GM12873 (cell line): ENCODE measurements at regions not wholly inside any gene's neighbourhood (a gene's known extent, or its start where the extent isn't known, plus 50 kb on each side); places are given as distances from the start of the nearest gene placed in this dataset.

ENCODE experiments used
- CTCF ChIP-seq: IDR thresholded peaks from 2 replicates; pipeline ENCODE4 v1.5.1; 2012; ENCODE audit warnings: low read depth, mild to moderate bottlenecking, moderate library complexity, low read length, control low read depth; ENCODE audit not compliant: insufficient read depth; ENCODE audit errors: missing control alignments

- no peak for TF ChIP-seq CTCF
These were observed 471.3 kb downstream of the UTRN start for GRCh38 chr6:144756469-144756868.

GRCh38 chr6:144757299-144757698 lies 472.2 kb downstream of the UTRN start:
- TF ChIP-seq CTCF: no peak

DNA sequence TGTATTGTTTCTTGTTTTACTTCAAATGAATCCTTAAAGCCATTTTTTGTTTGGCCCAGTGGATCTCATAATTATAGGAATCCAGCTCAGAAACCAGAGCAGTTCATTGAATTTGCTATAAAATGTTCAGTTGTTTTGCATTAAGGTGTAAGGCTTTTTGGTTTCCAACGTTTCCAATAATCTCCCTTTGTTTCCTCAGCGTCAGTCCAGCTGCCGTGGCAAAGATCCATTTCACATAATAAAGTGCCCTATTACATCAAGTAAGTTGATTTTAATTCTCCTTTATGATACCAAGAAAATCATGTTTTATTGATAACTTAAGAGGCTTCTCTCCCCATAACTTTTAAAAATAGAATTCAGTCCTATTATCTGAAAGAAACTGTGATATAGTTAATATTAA lies 472.6 kb downstream of the UTRN start:
- TF ChIP-seq CTCF: no peak

DNA sequence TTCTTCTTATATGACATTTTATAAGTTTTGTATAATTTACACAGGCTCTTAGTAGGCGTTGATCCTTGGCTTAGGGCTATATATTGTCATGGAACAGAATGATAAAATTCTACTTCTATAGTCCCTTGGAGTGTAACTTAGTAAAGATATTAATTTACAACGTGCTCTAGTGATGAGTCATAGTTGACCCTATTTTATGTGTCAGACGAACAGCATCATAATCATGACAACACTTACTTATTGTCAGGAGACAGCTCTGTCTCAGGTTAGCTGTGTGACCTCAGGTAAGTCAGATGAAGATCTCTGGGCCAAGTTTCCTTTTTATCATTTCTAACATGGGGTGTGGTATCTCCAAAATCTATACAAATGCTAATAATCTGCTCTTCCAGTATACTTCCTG lies 473.5 kb downstream of the UTRN start:
- TF ChIP-seq CTCF: no peak

GRCh38 chr6:144762469-144762868 lies 477.3 kb downstream of the UTRN start:
- no peak for TF ChIP-seq CTCF

DNA sequence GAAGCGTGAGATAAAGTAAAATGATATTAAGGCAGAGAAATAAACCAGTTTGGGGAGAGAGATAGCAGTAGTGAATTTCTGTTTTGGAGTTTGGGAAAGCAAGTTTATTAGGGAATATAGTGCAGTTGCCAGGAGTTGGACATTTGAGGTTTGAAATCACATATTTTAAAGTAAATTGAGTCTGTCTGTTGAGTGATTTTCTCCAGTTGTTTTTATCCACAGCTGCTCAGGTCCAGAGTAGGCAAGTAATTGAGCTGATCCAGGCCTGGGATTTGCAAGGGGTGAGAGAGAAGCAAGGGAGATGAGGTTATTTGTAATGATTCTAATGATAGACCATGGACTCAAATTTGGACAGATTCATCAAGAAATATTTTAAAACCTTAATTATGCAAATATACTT lies 481.9 kb downstream of the UTRN start:
- TF ChIP-seq CTCF: no peak

GRCh38 chr6:144768551-144769075 lies 483.5 kb downstream of the UTRN start:
- TF ChIP-seq CTCF: no peak
